HG03039 (cell line): ENCODE measurements at regions not wholly inside any gene's neighbourhood (a gene's known extent, or its start where the extent isn't known, plus 50 kb on each side); places are given as distances from the start of the nearest gene placed in this dataset.
"Not testable (repeated sequence)": the region's sequence is repeated elsewhere in the genome, so short reads cannot be mapped to it uniquely, and the experiment has no call there.

Source experiments
- ATAC-seq: cut with Tn5 transposase; IDR thresholded peaks from one replicate; pipeline ENCODE4 v1.9.1; 2021; ENCODE audit warnings: mild to moderate bottlenecking, moderate library complexity; ENCODE audit not compliant: unreplicated experiment

- ATAC-seq: no peak
These were observed 630.1 kb upstream of the KCNMB2 start for GRCh38 chr3:177906126-177906511.

- no peak for ATAC-seq
These were observed 629.5 kb upstream of the KCNMB2 start for GRCh38 chr3:177906578-177907229.

DNA sequence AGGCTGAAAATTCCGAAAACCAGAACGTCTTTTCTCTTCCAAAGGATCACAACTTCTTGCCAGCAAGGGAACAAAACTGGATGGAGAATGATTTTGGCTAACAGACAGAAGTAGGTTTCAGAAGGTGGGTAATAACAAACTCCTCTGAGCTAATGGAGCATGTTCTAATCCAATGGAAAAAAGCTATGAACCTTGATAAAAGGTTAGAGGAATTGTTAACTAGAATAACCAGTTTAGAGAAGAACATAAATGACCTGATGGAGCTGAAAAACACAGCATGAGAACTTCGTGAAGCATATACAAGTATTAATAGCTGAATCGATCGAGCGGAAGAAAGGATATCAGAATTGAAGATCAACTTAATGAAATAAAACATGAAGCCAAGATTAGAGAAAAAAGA lies 626.7 kb upstream of the KCNMB2 start:
- ATAC-seq: not testable (repeated sequence)

DNA sequence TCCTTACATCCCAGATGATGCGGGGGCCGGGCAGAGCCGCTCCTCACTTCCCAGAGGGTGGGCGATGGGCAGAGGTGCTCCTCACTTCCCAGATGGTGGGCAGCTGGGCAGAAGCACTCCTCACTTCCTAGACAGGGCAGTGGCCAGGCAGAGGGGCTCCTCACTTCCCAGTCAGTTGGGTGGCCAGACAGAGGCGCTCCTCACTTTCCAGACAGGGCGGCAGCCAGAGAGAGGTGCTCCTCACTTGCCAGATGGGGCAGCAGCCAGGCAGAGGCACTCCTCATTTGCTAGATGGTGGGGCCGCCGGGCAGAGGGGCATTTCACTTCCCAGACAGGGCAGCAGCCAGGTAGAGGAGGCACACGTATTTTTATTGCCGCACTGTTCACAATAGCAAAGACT lies 622.0 kb upstream of the KCNMB2 start:
- ATAC-seq: no peak

GRCh38 chr3:177916461-177916860 lies 619.8 kb upstream of the KCNMB2 start:
- ATAC-seq: no peak

DNA sequence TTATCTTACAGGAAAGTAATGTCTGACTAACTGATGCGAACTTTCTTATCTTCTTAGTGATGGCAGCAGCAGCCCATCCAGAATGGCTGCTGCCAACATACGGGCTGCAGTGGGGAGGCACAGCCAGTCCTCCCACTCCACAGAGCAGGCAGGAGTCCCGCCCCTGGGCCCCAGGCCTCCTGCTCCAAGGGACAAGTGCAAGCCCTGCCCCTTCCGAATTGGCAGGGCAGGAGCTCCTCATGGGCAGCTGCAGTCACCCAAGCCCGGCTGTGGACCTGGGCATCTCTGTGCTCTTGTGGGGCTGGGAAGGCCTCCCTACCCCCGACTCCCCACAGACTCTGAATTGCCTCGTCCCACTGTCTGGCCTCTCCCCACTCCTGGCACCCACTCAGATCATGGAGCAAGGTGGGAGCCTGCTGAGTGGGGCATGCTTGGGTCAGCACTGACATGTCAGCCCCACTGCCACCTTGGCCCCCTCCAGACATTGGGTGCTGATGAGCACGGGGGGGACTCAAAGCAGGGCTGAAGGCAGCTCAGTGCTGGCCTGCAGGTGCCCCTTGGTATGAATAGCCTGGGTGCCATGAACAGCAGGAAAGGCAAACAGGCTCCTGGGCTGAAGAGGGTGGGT lies 618.9 kb upstream of the KCNMB2 start:
- ATAC-seq: no peak

GRCh38 chr3:177921153-177921552 lies 615.1 kb upstream of the KCNMB2 start:
- no peak for ATAC-seq

DNA sequence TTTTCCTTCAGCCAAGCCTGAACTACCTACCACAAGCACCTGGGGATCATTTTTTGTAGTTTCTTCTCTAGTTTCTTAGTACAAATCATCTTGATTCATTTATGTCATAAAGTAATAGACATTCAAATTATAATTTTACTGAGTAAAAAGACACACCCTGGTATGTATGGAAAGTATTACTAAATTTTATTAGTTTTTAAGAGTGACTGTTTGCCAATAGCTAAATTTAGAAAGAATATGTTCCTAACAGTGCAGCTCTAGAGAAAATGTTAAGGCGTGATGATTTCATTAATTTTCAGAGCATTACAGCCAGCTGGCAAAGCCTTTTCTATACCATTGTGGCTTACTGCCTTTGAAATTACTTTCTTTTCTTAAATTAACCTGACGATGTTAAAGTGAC lies 612.0 kb upstream of the KCNMB2 start:
- ATAC-seq: no peak

DNA sequence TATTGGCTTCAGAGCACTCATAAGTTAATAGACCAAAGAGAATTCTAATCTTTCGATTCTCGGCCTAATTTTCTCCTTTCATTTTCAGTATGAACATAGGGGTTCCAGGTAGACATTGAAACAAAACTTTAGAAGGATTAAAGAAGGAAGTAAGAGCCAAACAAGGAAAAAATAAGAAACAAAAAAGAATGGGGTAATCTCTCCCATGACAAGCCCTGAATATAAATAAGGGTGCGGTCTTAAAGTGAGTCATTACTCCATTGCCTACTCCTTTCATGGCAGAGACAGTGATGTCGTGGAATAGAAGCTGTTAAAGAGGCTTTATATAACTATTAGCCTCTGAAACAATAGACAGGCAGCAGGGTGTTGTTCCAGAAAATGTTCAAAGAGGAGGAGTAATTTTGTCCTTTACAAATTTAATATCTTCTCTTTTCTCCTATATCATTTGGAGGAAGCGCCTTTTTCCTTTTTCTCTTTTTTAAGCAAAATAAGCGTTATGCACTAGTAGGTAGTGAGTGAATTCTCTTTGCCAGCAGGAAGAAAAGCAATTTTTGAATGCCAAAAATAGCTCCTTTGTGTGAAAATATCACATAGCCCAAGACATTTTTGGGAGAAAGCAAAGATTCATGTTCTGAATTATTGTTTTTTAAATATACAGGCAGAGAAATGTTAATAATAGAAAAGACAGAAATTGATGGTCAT lies 607.9 kb upstream of the KCNMB2 start:
- peak; percentile 54 for ATAC-seq

DNA sequence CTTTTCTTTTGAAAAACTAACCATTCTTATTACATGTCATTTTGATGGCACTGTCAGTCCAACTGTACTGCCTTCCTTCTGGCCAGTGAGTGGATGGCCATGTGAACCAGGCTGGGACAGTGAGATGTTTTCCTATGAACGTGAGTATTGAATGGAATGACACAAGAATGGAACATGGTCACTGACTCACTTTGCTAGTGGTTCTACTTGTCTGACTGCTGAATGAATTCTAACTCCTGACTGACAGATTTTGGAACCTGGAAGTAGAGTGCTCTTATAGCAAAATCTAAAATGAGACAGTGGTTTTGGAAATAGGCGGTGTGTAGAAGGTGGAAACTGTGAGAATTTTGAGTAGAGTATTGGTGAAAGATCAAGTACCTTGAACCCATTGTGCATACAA lies 606.9 kb upstream of the KCNMB2 start:
- no peak for ATAC-seq

DNA sequence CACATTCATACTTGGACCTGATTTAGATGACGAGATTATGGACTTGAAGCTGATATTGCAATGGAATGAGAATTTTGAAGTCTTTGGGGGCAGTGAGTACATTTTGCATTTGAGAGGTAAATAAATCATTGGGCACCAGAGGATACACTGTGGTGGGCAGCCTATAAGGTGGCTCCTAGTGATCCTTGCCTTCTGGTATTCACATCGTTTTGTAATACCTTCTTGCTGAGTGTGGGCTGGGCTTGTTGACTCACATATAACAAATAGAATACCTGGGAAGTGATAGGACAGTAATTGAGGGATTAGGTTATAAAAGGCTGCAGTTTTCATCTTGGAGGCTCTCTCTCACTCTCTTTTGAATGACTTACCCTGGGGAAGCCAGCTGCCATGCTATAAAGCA lies 605.5 kb upstream of the KCNMB2 start:
- ATAC-seq: no peak

DNA sequence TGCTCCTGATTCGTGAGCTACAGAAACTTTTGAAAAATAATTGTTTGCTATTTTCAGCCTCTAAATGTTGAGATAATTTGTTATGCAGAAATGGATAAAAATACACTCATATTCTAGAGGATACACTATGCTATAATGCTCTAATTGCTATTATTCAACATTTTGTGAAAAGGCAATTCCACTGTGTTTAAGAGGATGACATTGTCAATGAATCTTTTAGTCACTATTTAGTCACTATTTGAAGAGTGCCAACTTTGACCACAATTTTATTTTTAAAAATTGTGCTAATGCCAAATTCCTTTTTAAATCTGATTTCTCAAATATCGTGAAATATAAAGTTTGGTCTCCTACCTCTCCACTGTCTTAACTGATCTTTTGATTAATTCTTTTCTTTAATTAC lies 604.9 kb upstream of the KCNMB2 start:
- no peak for ATAC-seq

DNA sequence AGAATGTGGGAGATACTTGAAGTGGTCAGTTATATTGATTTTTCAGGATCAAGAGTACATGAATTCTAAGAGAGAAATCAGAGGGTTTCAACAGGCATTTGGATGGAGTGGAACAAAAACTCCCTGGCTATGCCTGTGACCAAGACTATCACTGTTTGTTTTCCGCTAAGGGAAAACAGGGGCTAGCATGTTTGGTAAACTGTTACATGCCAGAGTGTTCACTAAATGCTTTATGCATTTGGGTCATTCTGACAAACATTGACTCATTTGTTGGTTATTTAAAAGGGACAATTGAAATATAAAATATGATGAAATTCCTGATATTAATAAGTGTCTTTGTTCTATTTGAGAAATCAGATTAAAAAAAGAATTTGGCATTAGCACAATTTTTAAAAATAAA lies 603.9 kb upstream of the KCNMB2 start:
- ATAC-seq: no peak

- ATAC-seq: no peak
These were observed 603.2 kb upstream of the KCNMB2 start for GRCh38 chr3:177932750-177933660.

DNA sequence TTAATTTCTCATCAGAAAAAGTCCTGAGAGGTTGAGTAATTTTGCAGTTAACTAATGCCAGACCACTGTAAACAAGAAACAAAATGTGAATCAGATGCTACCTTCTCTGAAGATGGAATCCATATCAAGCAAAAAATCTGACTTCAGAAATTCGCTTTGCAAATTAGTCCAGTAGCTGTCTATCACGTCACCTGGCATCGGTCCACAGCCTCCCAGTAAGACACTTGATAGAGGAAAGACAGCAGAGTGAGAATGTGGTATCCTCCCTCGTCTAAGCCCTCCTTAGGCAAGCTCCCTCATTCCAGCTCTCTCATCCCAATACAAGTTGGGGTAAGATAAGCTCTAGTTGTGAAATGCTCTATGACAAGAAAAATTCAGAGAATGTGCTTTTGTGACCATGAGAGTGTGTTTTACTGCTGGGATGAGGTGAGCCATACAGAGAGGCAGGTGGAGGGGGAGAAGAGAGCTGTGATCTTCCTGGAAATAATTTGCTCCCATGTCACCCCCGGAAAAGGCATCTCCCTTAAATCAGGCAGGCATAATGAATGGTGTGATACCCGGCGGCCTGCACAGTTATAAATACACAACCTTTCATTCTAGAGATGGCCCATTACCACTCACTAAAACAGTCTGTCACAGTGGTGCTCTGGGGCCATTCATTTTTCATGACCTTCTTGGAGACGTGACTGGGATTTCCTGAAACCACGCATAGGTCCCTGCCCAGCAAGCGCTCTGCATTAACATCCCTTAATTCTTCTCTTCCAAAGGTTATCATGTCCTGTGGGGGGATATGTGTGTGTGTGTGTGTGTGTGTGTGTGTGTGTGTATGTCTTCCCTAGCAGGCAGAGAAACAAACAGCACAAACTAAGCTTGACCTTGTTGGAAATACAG lies 602.0 kb upstream of the KCNMB2 start:
- no peak for ATAC-seq

DNA sequence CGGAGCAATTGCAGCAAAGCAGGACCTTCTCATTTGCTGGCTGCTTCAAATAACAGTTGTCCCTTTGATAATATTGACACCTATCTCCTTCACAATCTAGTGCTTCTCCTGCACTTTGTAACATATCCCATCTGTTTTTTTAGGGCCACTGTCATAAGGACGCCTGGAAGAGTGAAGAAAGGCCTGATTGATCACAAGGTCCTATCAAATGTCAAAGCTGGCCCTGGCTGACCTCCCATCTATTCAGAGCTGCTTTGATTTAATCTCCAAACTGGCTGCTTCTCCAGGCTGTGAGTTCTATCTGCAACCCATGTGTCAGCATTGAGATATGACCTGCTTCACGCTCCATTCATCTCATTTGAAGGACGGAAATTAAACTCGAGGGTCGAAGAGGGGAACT lies 601.2 kb upstream of the KCNMB2 start:
- ATAC-seq: no peak

DNA sequence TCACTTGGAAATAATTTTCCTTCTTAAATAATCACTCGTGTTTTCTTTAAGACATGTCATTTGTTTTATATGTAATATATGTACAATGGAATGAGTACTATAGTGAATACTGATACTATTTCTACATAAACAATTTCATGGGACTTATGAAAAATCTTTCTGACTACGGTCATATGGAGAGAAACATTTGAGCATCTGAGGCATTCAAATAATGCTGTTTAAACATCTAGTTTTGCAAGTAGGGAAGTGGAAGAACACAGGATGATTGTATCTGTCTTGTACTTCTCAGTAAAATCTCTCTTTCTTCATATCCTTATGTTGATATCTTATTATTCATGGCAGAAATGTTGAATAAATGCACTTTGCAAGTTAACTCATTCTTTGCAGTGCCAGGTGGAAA lies 599.5 kb upstream of the KCNMB2 start:
- ATAC-seq: no peak

DNA sequence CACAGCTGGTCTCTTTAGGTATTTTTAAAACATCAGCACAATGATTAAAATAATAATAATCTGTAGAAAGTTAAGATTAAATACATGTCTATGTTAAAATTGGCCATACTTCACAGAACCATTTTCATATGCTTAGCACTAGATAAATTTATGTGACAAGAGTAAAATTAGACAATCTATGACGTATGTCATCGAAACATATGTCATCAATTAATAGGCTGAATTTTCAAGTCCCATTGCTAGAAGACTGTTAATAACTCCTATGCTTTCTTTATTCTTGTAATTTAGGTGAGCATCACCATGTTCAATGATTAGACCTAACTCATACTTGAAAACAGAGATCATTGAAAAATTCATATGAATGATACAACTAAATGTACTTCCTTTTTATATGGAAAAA lies 593.3 kb upstream of the KCNMB2 start:
- no peak for ATAC-seq

DNA sequence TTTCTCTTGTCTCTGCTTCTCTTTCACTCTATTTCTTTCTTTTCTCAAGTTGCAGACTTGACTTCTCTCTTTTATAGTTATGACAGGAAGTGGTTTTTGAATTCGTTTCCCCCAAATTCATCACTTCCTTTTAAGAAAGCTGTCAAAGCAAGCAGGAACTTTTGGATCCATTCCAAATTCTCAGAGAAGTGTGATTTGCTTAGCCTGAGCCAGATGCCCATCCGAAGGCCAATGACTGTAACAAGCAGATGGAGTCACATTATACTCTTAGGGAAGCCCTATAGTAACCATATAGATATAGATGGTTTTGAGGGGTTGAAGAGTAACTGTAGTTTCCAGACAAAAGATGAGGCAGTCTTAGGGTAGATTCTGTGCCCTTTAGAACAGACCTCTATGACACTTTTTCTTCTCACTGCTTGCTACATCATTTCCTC lies 592.0 kb upstream of the KCNMB2 start:
- ATAC-seq: no peak

GRCh38 chr3:177946048-177946447 lies 590.2 kb upstream of the KCNMB2 start:
- ATAC-seq: no peak
